GM21825 (cell line): ENCODE measurements at regions not wholly inside any gene's neighbourhood (a gene's known extent, or its start where the extent isn't known, plus 50 kb on each side); places are given as distances from the start of the nearest gene placed in this dataset.

ENCODE experiments used
- ATAC-seq: cut with Tn5 transposase; IDR thresholded peaks from one replicate; pipeline ENCODE4 v1.9.1; 2021; ENCODE audit warnings: mild to moderate bottlenecking, moderate library complexity; ENCODE audit not compliant: unreplicated experiment

- no peak for ATAC-seq
Measured at GRCh38 chr2:122003196-122003940, 247.9 kb downstream of the TSN start.

GRCh38 chr2:122007126-122007525 is 251.7 kb downstream of the TSN start:
- ATAC-seq = no peak

DNA sequence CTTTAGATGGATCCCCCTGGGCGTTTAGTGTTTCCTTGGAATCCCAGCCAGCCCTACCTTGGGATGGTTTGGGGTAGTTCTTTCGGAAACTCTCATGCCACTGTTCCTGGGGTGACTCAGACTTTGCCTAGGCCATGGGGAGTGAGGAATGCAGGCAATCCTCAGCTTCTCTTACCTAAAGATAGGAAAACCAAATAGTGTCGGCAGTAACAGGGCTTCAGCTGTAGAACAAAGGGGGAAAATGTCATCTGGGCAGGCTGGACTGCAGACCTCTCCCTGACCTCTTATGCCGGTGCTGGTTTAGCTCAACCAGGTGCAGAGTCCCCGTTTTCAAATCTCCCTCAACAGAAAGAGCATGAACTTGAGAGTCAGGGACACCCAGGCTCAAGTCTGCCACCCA is 252.1 kb downstream of the TSN start:
- no peak for ATAC-seq

DNA sequence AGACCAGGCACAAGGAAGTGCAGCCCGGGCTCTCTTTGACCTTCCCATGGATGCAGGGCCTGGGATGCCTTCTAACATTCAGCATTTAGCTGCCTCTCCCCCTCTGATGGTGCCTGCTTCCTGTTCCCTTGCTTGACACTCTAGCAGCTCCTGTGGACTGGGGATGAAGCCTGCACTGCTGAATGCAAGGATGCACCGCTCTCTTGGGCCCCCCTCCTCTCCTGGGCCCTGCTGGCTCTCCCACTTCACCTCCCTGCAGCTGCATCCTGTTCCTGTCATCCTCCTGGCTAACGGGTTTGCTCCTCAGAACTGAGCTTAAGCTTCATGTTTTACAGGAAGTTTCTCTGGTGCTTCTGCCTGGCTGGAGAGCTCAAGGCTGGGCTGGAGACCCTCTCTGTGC is 254.1 kb downstream of the TSN start:
- ATAC-seq = no peak

- no peak for ATAC-seq
Measured at GRCh38 chr2:122011493-122012270, 256.2 kb downstream of the TSN start.

GRCh38 chr2:122018736-122019135 is 263.3 kb downstream of the TSN start:
- no peak for ATAC-seq

- no peak for ATAC-seq
Measured at GRCh38 chr2:122019724-122020123, 264.3 kb downstream of the TSN start.

- ATAC-seq = no peak
Measured at GRCh38 chr2:122020377-122020776, 264.9 kb downstream of the TSN start.

GRCh38 chr2:122021941-122022340 is 266.5 kb downstream of the TSN start:
- ATAC-seq = no peak

DNA sequence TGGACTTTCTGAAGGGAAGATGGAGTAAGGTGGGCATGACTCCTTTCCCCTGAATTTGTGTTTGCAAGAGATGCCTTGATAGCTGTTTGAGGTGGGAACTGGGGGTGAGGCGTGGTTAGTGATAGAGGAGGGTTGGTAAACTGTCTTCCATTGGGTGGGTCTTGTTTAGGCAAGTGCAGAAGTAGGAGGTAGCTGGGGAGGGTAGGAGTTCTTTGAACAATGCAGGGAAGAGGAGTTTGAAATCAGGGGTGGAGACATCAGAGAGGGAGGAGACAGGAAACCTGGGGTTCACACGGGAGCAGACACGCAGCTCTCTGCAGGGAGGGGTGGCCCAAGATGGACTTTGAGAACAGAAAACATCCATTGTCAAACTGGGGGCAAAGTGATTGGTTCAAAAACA is 267.1 kb downstream of the TSN start:
- ATAC-seq = no peak

DNA sequence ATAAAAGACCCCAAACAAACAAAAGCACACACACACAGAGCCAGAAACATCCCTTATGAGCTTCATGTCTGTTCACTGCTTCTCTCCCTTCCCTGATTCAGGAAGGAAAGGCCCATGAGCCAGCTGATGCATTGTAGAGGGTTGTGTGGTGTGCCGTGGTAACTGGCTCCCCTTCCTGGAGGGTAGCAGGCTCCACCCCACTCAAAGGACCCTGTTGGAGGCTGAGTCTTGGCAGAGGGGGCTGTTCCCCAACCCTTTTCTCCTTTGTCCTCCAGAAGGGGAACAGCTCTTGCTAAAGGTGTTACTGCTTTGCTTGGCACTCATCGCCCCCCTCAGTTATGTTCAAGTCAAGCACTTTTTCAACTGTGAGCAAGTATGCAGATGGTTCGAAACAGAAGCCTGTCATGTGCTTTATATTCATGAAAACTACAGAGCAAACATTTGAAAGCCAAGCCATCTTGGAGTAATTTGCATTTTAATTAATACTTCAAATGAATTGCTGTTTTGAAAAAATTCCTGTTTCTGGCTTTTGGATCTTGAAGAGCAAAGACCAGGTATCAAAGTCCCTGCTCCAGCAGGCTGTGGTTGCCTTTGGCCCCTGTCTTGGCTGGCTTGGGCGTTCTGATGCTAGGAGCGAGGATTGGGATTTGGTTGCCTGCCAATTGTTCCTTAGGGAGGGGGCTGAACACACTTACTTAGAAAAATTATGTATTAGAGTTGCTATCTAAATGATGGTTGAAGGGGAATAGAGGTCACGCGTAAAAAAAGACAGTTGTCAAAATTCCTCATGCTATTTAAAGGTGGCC is 267.8 kb downstream of the TSN start:
- no peak for ATAC-seq

DNA sequence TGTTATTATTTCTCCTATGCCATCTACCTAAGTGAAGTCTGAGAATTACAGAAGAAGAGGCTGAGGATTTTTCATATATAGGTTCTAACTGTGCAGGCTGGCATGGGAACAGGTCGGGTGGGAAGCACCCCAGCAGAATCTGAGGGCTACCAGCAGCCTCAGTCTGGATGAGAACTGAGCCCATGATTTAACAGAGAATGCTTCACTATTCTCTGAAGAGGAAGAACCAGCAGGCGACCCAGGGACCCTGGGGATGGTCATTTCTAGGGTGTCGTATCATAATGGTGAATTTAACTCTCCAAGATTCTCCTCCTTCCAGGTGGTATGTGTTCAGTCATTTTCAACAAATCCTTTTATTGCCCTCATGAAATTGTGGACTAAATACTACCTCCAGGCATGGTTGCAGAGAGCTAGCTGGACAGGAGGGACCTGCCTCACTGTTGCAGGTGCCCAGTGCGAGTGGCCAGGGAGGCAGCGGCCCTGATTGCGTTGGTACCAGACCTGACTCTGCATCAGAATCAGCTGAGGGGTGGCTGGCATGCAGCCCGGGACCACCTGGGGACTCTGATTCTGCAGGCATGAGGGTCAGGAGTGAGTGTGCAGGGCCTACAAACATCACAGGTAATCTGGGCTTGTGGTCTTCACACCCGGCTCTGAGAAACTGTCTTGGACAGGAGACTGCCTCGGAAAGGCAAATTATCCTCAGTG is 272.2 kb downstream of the TSN start:
- no peak for ATAC-seq

GRCh38 chr2:122028371-122029100 is 273.1 kb downstream of the TSN start:
- no peak for ATAC-seq

DNA sequence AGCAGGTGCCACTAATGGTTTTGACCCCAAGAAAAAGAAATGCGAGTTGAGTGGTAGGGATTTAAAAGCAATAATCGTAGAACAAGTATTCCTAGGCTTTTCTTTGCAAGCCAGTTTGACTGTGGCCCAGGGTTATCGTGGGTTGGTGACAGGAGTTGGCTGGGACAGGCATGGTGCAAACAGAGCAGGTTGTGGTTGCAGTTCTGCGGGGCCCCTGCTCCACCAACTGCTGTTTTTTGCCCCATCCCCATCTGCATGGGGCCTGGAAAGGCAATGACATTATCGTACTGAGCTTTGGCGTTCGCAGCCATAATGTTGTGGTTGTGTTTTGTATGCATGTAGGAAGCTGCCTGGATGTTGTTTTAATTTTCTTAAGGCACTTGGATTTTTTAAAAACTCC is 274.0 kb downstream of the TSN start:
- no peak for ATAC-seq

GRCh38 chr2:122029945-122030344 is 274.5 kb downstream of the TSN start:
- ATAC-seq = no peak

GRCh38 chr2:122031544-122032263 is 276.3 kb downstream of the TSN start:
- no peak for ATAC-seq

- ATAC-seq = no peak
Measured at GRCh38 chr2:122032264-122032645, 276.8 kb downstream of the TSN start.

- no peak for ATAC-seq
Measured at GRCh38 chr2:122033778-122034177, 278.3 kb downstream of the TSN start.

DNA sequence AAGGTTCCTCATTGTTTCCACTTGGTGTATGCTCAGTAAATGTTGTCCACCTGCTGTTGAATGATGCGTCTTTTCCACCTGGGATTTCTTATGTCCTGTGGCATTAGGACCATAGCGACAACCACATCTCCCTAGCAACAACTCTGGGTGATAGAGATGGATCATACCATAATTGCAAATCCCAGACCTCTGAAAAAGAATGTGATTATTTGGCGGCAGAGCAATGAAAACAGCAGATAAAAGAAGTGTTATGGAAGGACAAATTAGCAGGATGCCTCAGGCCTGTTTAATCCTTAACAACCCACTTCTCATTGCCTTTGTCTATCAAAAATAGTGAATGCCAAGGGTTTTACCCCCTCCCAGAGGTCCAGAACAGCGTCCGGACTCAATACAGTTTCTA is 278.9 kb downstream of the TSN start:
- no peak for ATAC-seq

- ATAC-seq = no peak
Measured at GRCh38 chr2:122034777-122035176, 279.3 kb downstream of the TSN start.
